A549 (cell line): ENCODE measurements at regions not wholly inside any gene's neighbourhood (a gene's known extent, or its start where the extent isn't known, plus 50 kb on each side); places are given as distances from the start of the nearest gene placed in this dataset.

Experiments
- RCOR1 ChIP-seq: fragments of 150-350 bp; IDR thresholded peaks from 2 replicates; pipeline ENCODE4 v1.6.1; 2014; ENCODE audit warnings: antibody characterized with exemption, low read length, low read depth
- TF ChIP-seq, protein P1 (sequence below): fragments of >200 bp; sonication (Bioruptor Twin); formaldehyde crosslinking; IDR thresholded peaks from 3 replicates; pipeline ENCODE4 v1.5.1; 2016
- TF ChIP-seq, protein P2 (sequence below): IDR thresholded peaks from 2 replicates; pipeline ENCODE4 v1.6.1; 2012
- TF ChIP-seq, protein P3 (sequence below): fragments of 200-600 bp; sonication (generic); IDR thresholded peaks from 2 replicates; pipeline ENCODE4 v1.6.1; 2016; ENCODE audit warnings: antibody characterized with exemption, mild to moderate bottlenecking, moderate library complexity
- TF ChIP-seq, protein P4 (sequence below): fragments of 250-450 bp; sonication (Bioruptor Pico); IDR thresholded peaks from 2 replicates; pipeline ENCODE4 v1.5.0; 2021; ENCODE audit warnings: mild to moderate bottlenecking, moderate library complexity, borderline replicate concordance

DNA sequence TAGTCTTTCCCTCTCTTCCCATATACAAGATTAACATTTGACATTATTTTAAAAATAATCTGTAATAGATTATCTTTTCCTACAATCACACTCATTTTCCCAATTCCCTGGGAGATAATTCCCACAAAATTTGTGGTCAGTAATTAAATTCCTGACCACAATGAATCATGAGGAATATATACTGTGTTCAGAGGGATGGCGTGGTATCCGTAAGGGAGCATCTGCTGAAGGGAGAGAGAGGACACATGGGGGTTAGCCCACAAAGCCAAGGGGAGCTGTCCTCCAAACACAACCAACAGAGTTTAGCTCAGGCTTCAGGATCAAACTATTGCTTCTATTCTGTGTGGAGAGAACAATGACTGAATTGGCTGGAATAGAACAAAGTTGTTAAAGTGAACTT lies 57.1 kb upstream of the PPP2R5A start:
- TF ChIP-seq, protein P1, sequence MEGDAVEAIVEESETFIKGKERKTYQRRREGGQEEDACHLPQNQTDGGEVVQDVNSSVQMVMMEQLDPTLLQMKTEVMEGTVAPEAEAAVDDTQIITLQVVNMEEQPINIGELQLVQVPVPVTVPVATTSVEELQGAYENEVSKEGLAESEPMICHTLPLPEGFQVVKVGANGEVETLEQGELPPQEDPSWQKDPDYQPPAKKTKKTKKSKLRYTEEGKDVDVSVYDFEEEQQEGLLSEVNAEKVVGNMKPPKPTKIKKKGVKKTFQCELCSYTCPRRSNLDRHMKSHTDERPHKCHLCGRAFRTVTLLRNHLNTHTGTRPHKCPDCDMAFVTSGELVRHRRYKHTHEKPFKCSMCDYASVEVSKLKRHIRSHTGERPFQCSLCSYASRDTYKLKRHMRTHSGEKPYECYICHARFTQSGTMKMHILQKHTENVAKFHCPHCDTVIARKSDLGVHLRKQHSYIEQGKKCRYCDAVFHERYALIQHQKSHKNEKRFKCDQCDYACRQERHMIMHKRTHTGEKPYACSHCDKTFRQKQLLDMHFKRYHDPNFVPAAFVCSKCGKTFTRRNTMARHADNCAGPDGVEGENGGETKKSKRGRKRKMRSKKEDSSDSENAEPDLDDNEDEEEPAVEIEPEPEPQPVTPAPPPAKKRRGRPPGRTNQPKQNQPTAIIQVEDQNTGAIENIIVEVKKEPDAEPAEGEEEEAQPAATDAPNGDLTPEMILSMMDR, result no peak
- TF ChIP-seq, protein P2, sequence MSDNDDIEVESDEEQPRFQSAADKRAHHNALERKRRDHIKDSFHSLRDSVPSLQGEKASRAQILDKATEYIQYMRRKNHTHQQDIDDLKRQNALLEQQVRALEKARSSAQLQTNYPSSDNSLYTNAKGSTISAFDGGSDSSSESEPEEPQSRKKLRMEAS, result no peak
- TF ChIP-seq, protein P3, sequence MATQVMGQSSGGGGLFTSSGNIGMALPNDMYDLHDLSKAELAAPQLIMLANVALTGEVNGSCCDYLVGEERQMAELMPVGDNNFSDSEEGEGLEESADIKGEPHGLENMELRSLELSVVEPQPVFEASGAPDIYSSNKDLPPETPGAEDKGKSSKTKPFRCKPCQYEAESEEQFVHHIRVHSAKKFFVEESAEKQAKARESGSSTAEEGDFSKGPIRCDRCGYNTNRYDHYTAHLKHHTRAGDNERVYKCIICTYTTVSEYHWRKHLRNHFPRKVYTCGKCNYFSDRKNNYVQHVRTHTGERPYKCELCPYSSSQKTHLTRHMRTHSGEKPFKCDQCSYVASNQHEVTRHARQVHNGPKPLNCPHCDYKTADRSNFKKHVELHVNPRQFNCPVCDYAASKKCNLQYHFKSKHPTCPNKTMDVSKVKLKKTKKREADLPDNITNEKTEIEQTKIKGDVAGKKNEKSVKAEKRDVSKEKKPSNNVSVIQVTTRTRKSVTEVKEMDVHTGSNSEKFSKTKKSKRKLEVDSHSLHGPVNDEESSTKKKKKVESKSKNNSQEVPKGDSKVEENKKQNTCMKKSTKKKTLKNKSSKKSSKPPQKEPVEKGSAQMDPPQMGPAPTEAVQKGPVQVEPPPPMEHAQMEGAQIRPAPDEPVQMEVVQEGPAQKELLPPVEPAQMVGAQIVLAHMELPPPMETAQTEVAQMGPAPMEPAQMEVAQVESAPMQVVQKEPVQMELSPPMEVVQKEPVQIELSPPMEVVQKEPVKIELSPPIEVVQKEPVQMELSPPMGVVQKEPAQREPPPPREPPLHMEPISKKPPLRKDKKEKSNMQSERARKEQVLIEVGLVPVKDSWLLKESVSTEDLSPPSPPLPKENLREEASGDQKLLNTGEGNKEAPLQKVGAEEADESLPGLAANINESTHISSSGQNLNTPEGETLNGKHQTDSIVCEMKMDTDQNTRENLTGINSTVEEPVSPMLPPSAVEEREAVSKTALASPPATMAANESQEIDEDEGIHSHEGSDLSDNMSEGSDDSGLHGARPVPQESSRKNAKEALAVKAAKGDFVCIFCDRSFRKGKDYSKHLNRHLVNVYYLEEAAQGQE, result no peak
- TF ChIP-seq RCOR1, result no peak
- TF ChIP-seq, protein P4, sequence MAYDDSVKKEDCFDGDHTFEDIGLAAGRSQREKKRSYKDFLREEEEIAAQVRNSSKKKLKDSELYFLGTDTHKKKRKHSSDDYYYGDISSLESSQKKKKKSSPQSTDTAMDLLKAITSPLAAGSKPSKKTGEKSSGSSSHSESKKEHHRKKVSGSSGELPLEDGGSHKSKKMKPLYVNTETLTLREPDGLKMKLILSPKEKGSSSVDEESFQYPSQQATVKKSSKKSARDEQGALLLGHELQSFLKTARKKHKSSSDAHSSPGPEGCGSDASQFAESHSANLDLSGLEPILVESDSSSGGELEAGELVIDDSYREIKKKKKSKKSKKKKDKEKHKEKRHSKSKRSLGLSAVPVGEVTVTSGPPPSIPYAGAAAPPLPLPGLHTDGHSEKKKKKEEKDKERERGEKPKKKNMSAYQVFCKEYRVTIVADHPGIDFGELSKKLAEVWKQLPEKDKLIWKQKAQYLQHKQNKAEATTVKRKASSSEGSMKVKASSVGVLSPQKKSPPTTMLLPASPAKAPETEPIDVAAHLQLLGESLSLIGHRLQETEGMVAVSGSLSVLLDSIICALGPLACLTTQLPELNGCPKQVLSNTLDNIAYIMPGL (CRISPR knock-in tag), result no peak
